ENCODE measurements at regions not wholly inside any gene's neighbourhood (a gene's known extent, or its start where the extent isn't known, plus 50 kb on each side); places are given as distances from the start of the nearest gene placed in this dataset.

DNA sequence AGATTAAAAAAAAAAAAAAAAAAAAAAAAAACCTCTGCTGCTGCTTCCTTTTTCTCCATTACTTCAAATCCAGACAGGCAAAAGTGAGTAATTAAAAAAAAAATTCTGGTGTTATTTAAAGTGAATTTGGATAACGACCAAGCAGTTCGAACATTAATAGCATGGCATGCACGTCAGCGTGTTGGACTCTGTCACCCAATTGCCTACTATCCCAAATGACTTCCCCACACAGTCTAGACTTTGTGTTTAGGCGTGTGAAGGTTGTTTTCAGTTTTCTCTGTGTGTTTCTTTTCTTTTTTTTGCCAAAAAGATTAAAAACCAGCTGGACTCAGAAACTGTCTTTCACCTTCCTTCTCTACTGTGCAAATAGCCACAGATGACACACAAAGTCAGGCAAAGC, 321.4 kb downstream of the MSX2 start:
- Histone ChIP-seq H3K4me1 (ENCODE audit: insufficient read depth, low read length) (no peaks in the 10 kb centered on the region), H3K9me3 (ENCODE audit: control insufficient read depth, insufficient read depth, low read length) (no peaks in the 10 kb centered on the region), H3K36me3 (ENCODE audit: insufficient read depth, low read length) (no peaks in the 10 kb centered on the region), H3K9ac (ENCODE audit: low read depth, low read length) (no peak overlapping the region)

DNA sequence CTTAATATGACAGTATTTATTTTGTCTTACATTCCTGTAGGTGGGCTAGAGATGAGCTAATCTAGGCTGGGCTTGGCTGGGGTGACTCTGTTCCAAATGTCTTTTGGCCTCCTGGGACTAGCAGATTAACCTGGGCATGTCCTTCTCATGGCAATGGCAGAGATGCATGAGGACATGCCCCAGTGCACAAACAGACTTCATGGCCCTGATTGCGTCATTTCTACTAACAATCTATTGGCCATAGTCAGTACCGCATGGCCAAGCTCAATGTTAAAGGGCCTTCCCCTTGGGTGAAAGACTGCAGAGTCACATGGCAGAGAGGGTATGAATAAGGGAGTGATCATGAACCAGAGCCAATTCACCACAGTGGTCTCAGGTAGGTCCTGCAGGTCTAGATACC, 313.4 kb downstream of the MSX2 start:
- no peak overlapping the region for H3K9ac ChIP-seq (ENCODE audit: low read depth, low read length)
- no peaks in the 10 kb centered on the region for H3K4me1 ChIP-seq (ENCODE audit: insufficient read depth, low read length)

DNA sequence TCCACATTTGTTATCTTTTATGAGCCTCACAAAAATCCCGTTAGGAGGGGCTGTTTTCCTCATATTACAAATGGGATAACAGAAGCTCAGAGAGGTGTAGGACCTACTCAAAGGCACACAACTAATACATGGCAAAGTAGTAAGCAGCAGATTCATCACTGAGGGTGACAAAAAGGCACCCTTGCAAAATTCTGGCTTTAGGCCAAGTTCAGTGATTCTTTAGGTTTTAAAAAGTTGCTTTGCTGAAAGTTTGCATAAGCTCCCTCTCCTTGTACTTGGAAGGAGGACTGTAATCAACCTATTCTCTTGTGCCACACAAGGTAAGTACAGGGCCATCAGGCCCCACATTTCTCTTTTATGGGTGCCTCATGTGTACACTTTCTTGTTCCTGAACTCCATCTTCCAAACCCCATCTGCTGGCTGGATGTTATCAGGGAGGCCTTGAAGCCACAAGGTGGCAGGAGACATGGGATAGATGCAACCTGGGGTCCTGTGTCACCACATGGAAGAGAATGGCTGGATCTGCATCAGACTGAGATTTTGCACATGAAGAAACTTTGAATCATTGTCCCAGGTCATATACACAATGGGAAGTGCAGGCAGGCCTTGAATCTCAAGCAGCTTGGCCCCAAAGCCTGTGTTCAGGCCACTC, 311.6 kb downstream of the MSX2 start:
- Histone ChIP-seq H3K4me1 (ENCODE audit: insufficient read depth, low read length) (no peaks in the 10 kb centered on the region), H3K9me3 (ENCODE audit: control insufficient read depth, insufficient read depth, low read length) (peaks cover 3% of the 10 kb centered on the region; the same call in 1 of the 2 replicates), H3K9ac (ENCODE audit: low read depth, low read length) (no peak overlapping the region), H3K36me3 (ENCODE audit: insufficient read depth, low read length) (no peaks in the 10 kb centered on the region)

More for the DNA sequence above, 313.4 kb downstream of the MSX2 start:
- Histone ChIP-seq H3K9me3 (ENCODE audit: control insufficient read depth, insufficient read depth, low read length) (peaks cover 3% of the 10 kb centered on the region; the same call in 1 of the 2 replicates), H3K36me3 (ENCODE audit: insufficient read depth, low read length) (no peaks in the 10 kb centered on the region)

DNA sequence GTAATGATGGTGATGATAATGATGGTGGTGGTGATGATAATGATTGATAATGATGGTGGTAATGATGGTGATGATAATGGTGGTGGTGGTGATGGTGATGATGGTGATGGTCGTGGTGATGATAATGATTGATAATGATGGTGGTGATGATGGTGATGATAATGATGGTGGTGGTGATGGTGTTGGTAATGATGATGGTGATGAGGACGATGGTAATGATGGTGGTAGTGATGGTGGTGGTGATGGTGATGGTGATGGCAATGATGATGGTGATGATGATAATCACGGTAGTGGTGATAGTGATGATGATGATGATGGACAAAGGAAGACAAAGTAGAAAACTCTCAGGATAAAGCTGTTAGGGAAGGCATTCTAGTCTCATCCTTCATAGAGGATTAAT, 310.5 kb downstream of the MSX2 start:
- Histone ChIP-seq H3K9ac (ENCODE audit: low read depth, low read length) (no peak overlapping the region), H3K36me3 (ENCODE audit: insufficient read depth, low read length) (no peaks in the 10 kb centered on the region), H3K4me1 (ENCODE audit: insufficient read depth, low read length) (no peaks in the 10 kb centered on the region), H3K9me3 (ENCODE audit: control insufficient read depth, insufficient read depth, low read length) (peaks cover 3% of the 10 kb centered on the region; the same call in 1 of the 2 replicates)

DNA sequence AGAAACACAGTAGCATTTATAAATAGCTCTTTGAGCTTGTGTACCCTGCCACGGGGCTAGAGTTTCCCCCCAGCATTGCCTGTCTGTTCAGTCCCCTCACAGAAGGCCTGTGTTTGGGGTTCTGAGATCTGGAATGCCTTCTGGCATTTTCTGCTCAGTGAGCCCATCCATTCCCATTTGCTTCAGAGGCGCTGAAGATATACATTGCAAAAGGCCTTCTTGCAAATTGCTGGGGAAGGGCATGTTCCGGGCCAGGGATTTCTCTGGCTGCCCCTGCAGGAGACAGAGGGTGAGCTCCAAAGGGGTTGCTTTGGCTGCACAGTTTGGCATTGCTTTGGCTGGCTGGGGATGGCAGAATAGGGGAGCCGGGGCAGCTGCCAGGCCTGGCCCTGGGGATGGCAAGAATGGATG, 308.4 kb downstream of the MSX2 start:
- no peaks in the 10 kb centered on the region for H3K36me3 ChIP-seq (ENCODE audit: insufficient read depth, low read length)
- H3K9me3 ChIP-seq (ENCODE audit: control insufficient read depth, insufficient read depth, low read length), result peaks cover 3% of the 10 kb centered on the region; the same call in 1 of the 2 replicates
- H3K4me1 ChIP-seq (ENCODE audit: insufficient read depth, low read length), result no peaks in the 10 kb centered on the region
- no peak overlapping the region for H3K9ac ChIP-seq (ENCODE audit: low read depth, low read length)

DNA sequence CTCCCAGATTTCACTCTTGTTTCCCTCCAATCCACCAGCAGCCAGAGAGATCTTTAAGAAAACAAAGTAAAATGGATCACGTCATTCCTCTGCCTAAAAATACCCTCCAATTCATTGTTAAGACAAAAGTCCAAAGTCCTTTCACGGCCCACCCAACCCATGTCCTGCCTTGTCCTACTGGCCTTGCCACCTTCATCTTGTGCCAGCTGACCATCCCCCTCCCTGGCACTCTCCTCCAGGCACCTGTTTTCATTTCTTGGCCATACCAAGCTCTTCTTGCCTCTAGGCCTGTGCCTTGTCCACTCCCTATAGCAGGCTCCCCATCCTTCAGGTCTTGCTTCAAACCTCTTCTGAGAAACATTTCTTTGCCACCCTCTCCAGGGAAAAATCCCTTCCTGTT, 307.6 kb downstream of the MSX2 start:
- Histone ChIP-seq H3K9me3 (ENCODE audit: control insufficient read depth, insufficient read depth, low read length) (peaks cover 3% of the 10 kb centered on the region; the same call in 1 of the 2 replicates), H3K36me3 (ENCODE audit: insufficient read depth, low read length) (no peaks in the 10 kb centered on the region), H3K9ac (ENCODE audit: low read depth, low read length) (no peak overlapping the region), H3K4me1 (ENCODE audit: insufficient read depth, low read length) (no peaks in the 10 kb centered on the region)

DNA sequence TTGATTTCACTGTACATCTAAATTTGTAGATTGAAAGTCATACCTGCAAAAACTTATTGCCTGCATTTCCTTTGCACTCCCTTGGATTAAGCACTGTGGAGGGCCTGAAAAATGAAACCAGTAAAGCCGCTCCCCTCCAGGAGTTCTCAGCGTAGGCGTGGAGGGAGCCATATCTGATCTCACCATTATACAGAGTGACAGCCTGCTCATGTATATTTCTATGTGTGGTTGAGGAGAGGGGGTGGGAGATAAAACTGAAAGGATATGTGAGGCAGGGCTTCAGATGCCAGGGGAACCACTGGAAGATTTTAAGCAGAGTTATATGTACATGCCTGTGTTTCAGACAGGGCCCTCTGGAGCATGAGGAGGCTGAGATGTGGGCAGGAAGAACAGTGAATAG, 303.0 kb downstream of the MSX2 start:
- H3K9me3 ChIP-seq (ENCODE audit: control insufficient read depth, insufficient read depth, low read length), result no peaks in the 10 kb centered on the region; the same call in 1 of the 2 replicates
- H3K4me1 ChIP-seq (ENCODE audit: insufficient read depth, low read length), result no peaks in the 10 kb centered on the region
- no peaks in the 10 kb centered on the region for H3K36me3 ChIP-seq (ENCODE audit: insufficient read depth, low read length)
- no peak overlapping the region for H3K9ac ChIP-seq (ENCODE audit: low read depth, low read length)

DNA sequence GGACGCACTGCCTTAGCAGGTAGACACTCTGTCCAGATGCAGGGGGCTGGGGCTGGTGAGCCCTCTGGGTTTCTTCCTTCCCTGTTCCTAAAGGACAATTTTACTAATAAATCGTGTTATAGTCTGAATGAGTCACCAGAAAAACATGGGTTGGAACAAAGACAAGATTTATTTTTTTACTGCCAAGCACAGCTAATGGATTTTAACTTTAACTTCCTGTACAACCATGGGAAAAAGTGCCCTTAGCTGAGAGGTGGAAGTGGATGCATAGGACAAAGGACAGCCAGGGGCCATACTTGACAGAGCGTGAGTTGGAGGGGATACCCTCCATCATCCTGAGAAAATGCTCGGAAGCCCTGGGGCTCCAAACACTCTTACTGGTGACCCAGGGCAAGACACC, 300.7 kb downstream of the MSX2 start:
- Histone ChIP-seq H3K9me3 (ENCODE audit: control insufficient read depth, insufficient read depth, low read length) (no peaks in the 10 kb centered on the region; the same call in 1 of the 2 replicates), H3K4me1 (ENCODE audit: insufficient read depth, low read length) (no peaks in the 10 kb centered on the region), H3K36me3 (ENCODE audit: insufficient read depth, low read length) (no peaks in the 10 kb centered on the region), H3K9ac (ENCODE audit: low read depth, low read length) (no peak overlapping the region)

DNA sequence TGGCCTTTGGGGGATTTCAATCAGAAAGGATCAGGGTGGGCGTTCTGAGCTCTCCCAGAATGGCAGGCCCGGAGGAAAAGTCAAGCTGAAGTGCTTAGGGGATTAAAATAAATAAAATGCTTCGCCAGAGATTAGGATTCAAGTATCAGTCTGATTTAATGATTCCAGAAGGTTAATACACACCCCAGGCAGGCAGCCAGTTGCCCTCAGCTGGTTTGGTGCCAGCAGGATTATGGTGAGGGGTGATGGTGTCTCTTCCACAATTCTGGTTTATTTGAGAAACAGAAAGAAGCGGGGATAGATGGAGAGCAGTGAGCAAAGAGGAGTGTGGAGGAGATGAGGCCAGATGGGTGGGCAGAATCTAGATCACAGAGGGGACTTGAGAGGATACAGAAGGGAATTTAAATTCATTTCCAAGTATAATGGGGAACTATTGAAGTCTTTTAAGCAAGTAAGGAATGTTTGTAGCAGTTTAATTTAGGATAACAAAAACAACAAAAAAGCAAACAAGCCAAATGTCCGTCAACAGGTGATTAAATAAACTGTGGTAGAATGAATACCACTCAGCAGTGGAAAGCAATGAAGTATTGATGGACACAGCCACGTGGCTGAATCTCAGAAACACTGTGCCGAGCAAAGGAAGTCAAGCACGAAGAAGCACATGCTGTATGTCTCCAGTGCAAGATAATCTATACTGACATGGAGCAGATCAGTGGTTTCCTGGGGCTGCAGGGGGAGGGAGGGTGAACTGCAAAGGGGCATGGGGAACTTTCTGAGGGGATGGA, 297.7 kb downstream of the MSX2 start:
- no peaks in the 10 kb centered on the region for H3K4me1 ChIP-seq (ENCODE audit: insufficient read depth, low read length)
- H3K36me3 ChIP-seq (ENCODE audit: insufficient read depth, low read length), result no peaks in the 10 kb centered on the region
- no peak overlapping the region for H3K9ac ChIP-seq (ENCODE audit: low read depth, low read length)
- H3K9me3 ChIP-seq (ENCODE audit: control insufficient read depth, insufficient read depth, low read length), result no peaks in the 10 kb centered on the region; the same call in 1 of the 2 replicates

DNA sequence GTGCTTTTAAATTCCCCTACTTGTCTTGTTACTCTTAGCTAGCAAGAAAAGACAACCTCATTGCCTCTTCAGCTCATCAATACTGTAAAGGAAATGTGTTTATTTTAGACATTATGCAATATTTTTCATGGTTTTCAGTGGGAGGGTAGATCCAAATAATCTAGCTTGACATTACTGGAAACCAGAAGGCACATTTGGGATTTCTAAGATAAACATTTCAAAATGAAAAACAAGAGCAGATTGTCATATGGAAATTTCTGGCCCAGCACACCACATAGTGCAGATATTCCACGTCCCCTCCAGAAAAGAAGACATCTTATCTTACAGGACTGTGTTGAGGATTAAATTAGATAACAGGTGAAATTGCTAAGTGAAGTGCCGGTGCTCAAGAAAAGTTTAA, 296.9 kb downstream of the MSX2 start:
- H3K36me3 ChIP-seq (ENCODE audit: insufficient read depth, low read length), result no peaks in the 10 kb centered on the region
- no peak overlapping the region for H3K9ac ChIP-seq (ENCODE audit: low read depth, low read length)
- H3K9me3 ChIP-seq (ENCODE audit: control insufficient read depth, insufficient read depth, low read length), result no peaks in the 10 kb centered on the region; the same call in 1 of the 2 replicates
- H3K4me1 ChIP-seq (ENCODE audit: insufficient read depth, low read length), result no peaks in the 10 kb centered on the region

DNA sequence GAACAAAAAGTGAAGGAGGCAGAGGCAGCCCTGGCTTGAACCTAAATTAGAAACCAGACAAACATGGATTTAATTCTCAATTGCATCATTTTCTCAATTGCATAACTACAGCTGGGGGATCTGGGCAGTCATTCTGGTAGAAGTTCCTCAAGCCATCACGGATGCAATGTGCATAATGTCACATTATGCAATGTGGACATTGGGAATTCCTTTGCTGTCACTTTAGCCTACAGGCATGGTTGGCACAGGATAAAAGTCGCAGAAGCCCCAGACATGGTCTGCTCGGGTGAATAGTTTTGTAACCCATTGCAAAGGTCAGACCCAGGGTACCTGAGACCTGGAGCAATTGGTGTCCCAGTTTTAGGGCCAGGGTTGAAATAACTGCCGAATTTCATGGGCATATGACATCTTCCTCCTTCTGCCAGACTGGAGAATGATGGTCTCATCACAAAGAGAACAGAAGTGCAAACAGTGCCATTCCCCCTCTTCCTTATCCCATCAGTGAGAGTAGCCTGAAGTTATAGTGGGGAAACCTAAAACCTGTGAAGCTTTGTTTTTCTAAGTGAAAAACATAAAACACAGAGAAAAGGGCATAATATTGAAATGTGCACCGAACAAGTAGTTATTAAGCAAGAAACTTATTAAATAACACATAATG, 290.8 kb downstream of the MSX2 start:
- no peaks in the 10 kb centered on the region for H3K4me1 ChIP-seq (ENCODE audit: insufficient read depth, low read length)
- H3K36me3 ChIP-seq (ENCODE audit: insufficient read depth, low read length), result no peaks in the 10 kb centered on the region
- H3K9ac ChIP-seq (ENCODE audit: low read depth, low read length), result no peak overlapping the region
- H3K9me3 ChIP-seq (ENCODE audit: control insufficient read depth, insufficient read depth, low read length), result no peaks in the 10 kb centered on the region

DNA sequence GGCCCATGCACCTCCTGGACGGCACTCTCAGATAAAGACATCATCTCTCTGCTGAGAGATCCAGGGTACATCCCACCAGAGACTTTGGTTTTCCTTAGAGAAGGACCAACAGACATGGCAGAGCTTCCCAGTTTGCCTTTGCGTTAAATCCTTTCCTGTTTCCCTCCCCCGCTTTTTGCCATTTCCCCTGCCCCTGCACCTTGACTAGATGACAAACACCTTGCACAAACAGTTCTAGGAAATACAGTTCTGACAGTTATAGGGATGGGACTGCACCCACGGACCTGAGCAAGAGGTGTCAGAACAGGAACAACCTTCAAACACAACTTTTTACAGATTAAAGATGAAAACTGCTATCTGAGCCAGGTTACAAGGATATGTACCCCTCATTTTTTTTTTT, 288.9 kb downstream of the MSX2 start:
- no peaks in the 10 kb centered on the region for H3K4me1 ChIP-seq (ENCODE audit: insufficient read depth, low read length)
- no peaks in the 10 kb centered on the region for H3K36me3 ChIP-seq (ENCODE audit: insufficient read depth, low read length)
- H3K9ac ChIP-seq (ENCODE audit: low read depth, low read length), result no peak overlapping the region
- no peaks in the 10 kb centered on the region for H3K9me3 ChIP-seq (ENCODE audit: control insufficient read depth, insufficient read depth, low read length)

DNA sequence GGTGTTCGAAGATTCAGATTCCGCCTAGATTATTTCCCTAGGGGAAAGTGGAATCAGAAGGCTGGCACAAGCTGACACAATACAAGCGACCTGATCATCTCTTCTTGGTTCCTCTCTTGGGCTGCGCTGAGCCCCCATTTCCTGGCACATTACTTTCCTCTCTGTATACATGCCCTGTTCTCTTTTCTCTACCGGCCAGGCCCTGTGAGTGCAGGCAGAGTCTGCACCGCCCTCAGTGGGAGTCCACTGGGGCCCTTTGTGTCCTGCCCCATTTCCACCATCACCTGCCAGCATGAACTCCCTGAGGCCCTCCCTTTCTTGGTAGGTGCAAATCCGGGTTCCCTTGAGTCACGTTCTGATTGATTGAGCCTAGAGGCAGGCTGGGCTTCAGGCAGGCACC, 287.9 kb downstream of the MSX2 start:
- Histone ChIP-seq H3K36me3 (ENCODE audit: insufficient read depth, low read length) (no peaks in the 10 kb centered on the region), H3K4me1 (ENCODE audit: insufficient read depth, low read length) (no peaks in the 10 kb centered on the region), H3K9me3 (ENCODE audit: control insufficient read depth, insufficient read depth, low read length) (no peaks in the 10 kb centered on the region), H3K9ac (ENCODE audit: low read depth, low read length) (no peak overlapping the region)

DNA sequence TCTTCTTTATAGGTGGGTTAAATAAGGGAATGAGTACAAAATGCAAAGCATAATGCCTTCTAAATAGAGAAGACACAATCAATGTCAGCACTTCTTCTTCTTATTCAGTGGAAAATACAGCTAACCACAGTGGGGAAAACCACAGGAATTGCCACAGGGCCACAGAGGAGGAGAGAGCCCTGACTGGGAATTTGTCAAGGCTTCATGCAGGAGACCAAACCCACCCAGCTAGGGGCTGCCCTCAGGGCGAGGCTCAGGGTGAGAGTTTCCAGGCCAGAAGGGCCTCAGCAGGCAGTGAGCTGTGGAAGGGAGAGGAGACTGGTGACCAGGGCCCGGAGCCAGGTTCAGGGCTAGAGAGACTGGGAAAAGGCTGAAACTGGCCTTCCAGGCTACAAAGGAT, 279.1 kb downstream of the MSX2 start:
- Histone ChIP-seq H3K36me3 (ENCODE audit: insufficient read depth, low read length) (no peaks in the 10 kb centered on the region), H3K4me1 (ENCODE audit: insufficient read depth, low read length) (no peaks in the 10 kb centered on the region), H3K9me3 (ENCODE audit: control insufficient read depth, insufficient read depth, low read length) (no peaks in the 10 kb centered on the region; the same call in 1 of the 2 replicates), H3K9ac (ENCODE audit: low read depth, low read length) (no peak overlapping the region)

All from ES-I3 (cell line).